GOT3 (cell line): ENCODE measurements at regions not wholly inside any gene's neighbourhood (a gene's known extent, or its start where the extent isn't known, plus 50 kb on each side); places are given as distances from the start of the nearest gene placed in this dataset.
"Not testable (repeated sequence)": the region's sequence is repeated elsewhere in the genome, so short reads cannot be mapped to it uniquely, and the experiment has no call there.

Experiments used
- DNase-seq: peaks from one replicate; lab custom pipeline; 2025; ENCODE audit warnings: mixed read lengths; lab: John Stamatoyannopoulos, UW

DNA sequence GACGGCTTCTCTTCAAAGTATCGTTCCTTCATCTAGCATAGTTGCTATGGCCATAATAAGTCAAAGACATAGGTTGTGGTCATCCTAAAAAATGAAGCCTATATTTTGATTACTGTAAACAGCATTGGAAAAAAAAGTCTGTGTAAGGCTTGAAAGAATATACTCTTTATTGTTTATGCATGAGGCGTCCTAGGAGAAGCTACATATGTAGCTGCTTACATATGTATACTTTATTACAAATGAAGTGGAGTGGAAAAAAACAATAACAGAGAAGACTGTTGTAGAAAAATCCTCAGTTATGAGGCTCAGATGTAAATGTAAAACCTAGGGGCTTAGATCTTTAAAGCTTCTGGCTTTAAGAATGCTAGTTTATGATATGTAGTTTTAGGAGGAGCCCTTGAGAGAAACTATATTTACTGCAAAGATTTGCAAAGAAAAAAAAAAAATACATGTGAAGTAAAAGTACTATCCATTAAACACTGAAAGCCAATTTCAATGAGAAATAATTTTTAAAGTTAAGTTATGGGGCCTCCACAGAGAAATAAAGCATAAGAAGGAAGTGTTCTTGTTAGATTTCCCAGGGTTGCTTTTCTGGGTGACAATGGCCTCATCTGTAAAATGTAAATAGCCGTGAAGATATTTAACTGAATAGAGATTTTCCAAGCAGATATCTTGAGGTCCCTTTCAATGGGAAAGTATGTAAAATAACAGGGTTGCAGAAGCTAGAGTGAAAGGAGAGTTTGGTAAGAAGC lies 598.2 kb downstream of the TRIML1 start:
- DNase-seq: no peak

DNA sequence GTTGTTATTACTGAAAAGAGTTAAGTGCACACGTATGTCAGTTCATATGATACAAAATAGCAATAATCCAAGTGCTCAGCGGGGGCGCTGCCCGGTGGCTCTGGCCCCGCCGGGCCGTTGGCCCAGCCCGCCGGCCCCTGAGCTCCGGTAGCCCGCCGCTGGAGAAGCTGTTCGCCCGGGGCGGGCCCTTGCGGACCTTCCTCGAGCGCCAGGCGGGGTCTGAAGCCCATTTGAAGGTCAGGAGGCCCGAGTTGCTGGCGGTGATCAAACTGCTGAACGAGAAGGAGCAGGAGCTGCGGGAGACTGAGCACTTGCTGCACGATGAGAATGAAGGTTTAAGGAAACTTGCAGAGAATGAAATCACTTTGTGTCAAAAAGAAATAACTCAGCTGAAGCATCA lies 599.0 kb downstream of the TRIML1 start:
- DNase-seq: not testable (repeated sequence)

DNA sequence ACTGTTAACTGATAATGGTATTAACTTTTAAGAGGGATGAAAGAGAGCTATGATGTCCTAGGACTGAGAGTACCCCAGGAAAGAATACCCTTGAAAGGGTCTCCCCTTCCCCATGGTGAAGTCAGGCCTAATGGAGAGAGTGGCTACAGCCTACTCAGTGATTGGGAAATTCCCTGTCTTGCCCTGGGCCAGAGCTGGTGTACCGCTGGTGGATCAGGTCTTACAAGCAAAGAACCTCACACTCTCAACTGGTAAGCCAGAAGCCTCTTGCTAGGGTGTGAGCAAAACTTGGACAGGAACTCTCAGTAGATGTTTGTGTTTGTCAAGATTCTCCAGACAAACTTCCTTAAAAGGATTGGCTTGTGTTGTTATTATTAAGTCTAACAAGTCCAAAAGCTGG lies 600.9 kb downstream of the TRIML1 start:
- not testable (repeated sequence) for DNase-seq

DNA sequence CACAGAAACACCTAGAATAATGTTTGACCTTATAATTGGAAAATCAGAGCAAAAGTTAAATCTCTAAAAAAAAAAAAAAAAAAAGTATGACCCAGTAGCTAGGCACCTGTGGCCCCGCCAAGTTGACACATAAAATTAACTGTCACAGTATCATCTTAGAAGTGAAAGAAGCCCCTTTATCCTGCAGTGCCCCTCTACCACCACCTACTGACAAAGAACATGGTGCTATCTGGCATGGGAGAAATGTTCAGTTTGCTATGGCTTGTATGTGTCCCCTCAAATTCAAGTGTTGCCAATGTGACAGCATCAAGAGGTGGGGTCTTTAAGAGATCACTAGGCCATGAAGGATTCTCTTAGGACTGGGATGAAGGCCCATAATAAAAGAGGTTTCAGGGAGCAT lies 601.5 kb downstream of the TRIML1 start:
- not testable (repeated sequence) for DNase-seq

DNA sequence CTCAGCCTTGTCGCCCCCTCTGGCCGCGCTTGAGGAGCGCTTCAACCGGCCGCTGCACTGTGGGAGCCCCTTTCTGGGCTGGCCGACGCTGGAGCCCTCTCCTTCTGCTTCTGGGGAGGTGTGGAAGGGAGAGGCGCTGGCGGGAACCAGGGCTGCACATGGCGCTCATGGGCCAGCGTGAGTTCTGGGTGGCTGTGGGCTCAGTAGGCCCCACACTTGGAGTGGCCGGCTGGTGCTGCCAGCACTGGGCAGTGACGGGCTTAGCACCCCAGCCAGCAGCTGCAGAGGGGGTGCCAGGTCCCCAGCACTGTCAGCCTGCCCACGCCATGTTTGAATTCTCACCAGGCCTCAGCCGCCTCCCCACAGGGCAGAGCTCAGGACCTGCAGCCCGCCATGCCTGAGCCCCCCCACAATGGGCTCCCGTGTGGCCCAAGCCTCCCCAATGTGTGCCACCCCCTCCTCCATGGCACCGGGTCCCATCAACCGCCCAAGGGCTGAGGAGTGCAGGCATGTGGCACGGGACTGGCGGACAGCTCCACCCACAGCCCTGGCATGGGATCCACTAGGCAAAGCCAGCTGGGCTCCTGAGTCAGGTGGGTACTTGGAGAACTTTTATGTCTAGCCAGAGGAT lies 615.2 kb downstream of the TRIML1 start:
- DNase-seq: no peak

DNA sequence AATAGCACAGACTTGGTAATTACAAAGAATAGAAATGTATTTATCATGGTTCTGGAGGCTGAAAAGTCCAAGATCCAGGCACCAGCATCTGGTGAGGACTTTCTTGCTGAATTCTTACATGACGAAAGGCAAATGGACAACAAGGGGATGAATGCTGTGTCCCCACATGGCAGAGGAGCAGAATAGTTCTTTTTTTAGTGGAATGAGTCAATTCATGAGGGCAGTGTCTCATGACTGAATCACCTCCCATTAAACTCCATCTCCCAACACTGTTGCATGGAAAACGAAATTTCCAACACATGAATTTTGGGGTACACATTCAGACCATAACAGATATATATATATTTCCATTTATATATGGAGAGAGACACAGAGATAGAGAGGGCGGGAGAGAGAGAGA lies 628.3 kb downstream of the TRIML1 start:
- DNase-seq: no peak

DNA sequence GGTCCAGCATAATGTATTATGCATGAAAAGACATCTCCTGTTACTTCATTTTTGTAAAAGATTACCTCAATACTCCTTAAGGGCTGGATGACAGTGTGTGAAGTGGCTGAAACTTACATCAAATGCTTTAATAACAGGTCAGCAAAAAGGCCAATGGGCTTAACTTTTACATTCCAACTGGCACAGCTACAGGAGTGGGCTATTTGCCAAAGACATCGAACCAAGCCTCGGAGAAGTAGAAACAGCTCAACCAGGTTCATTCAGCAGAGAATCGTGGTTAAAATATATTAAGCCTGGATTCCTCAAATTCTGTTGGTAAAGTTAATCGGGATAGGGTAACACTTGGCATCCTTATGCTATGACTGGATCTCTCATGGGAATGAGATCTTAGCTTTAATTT lies 639.7 kb downstream of the TRIML1 start:
- DNase-seq: no peak

DNA sequence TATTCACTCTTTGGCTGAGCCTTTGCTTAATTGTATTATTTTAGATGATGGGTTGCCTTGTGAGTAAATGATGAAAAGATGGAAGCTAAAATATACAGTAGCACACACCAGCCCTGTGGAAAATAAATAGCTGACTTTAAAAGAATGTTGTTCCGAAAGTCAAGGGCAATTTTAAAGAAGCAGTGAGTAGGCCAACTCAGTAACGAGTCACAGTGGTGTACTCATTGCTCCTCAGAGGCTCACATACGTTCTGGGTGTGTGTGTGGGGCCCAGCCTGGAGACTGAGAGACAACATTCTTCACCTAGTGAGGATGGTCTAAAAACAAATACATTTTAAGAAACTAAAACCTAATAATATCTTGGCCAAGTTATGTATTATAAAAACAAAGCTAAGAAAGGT lies 640.3 kb downstream of the TRIML1 start:
- DNase-seq: no peak

DNA sequence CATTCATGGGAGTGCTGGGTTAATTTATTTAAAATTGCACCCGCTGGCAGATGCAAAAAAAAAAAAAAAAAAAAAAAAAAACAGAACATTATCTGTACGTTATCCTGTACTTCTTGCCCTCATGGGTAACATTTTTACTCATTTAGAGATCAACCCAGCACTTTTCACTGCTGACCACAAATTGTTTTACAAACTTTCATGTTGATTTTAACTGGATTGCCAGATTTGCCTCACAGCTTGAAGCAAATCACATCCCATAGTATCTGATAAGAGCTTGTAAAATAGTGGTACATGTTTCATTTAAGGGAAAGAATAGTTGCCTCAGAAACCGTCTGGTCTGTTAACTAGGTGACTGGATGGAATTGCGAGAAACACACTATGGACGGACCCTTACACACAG lies 640.8 kb downstream of the TRIML1 start:
- no peak for DNase-seq

DNA sequence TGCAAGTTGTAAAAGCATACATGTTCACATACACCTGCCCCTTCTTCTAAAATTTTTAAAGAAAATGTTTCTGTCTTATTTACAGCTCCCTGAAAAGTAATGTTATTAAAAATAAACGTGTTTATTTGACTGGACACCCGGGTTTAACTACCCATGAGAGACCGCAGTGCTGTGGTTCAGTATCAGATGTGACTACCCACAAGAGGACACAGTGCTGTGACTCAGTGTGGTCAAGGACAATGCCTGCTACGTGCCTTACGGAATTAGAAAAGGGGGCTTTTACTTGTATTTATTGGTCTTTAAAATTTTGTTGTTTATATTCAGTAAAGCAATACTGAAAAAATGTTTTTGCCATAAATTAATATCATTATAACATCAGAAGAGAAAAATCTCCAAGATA lies 641.4 kb downstream of the TRIML1 start:
- no peak for DNase-seq

DNA sequence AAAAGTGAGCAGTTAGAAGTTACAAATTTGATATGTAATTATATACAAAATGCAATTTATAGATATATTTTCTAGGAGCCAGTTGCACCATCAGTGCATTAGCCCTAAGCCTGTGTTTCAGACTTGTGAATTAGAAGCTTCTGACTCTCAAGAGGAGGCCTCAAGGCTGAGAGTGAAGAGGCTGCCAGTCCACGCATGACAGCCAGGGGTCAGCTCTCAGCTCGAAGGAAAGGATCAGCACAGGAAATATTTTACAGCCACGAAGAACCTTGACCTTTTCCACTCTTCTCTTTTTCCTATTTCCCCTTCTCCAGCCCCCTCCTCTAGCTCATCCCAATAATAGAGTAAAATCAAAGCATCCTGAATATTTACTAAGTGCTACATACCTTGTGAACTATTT lies 642.4 kb downstream of the TRIML1 start:
- DNase-seq: no peak

DNA sequence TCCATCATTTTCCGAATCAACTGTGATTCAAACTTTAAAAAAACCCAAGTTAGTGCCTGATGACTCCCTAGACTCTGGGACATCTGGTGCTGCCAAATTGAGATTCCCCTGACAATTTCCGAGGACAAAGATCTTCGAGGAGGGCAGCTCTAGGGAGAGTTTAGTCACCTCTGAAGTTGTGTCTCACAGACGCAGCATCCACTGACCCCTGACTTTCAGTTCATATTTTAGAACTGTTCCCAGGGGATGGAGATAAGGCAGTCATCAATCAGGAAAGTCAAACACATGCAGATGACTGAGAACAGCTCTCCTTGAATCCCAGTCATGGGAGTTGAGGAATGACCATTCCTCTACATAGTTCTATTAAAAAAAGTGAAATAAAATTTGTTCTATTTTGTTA lies 643.9 kb downstream of the TRIML1 start:
- DNase-seq: no peak

DNA sequence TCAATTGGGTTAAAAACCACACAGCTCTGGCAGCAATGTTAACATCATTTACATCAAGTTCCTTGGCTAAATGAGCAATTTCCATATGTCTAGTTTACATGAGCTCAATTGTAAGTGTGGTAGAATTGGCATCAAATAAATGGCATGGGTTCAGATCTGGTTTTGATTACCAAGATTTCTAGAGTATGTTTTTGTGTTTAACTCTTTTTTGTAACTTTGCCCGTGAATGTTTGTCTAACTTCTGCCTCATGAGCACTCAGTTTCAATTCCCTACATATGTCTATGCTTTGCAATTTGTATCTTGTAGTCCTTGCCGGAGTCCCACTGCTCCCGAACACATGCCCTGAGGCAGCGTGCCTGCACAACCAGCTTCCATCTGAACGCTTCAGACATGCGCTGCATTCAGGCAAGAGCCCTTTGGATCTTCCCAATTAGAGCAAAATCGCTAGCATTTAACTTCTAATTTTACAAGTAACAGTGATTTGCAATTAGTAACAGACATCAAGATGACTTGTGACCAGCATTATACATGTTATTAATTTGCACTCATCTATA lies 644.4 kb downstream of the TRIML1 start:
- DNase-seq: no peak

DNA sequence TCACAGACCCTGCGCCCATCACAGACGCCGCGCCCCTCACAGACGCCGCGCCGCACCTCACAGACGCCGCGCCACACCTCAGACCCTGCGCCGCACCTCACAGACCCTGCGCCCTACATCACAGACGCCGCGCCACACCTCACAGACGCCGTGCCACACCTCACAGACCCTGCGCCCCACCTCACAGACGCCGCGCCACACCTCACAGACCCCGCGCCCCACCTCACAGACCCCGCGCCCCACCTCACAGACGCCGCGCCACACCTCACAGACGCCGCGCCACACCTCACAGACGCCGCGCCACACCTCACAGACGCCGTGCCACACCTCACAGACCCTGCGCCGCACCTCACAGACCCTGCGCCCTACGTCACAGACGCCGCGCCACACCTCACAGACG lies 657.4 kb downstream of the TRIML1 start:
- DNase-seq: not testable (repeated sequence)

DNA sequence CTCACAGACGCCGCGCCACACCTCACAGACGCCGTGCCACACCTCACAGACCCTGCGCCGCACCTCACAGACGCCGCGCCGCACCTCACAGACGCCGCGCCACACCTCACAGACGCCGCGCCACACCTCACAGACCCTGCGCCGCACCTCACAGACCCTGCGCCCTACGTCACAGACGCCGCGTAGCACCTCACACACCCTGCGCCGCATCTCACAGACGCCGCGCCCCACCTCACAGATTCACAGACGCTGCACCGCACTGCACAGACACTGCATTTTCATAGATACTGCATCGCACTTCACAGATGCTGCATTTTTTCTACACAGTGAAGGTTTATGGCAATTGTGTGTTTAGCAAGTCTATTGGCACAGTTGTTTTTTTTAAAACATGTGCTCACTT lies 657.8 kb downstream of the TRIML1 start:
- not testable (repeated sequence) for DNase-seq

DNA sequence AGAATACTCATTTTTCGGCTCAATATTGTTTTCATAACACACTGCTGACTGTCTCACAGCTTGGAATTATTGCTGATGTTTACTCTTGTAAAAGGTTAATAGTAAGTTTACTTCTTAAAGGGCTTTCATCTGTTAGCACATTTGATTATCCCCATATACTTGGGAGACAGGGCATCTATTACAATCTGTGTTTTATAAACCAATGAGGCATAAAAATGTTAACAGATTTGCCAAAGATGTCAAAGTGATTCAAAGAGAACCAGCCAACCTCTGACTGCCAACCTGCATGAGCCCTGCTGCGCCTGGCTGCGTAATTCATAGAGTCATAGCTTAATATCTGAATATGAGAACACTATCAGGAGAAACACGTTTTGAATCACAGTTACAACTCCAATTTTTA lies 665.6 kb downstream of the TRIML1 start:
- no peak for DNase-seq

DNA sequence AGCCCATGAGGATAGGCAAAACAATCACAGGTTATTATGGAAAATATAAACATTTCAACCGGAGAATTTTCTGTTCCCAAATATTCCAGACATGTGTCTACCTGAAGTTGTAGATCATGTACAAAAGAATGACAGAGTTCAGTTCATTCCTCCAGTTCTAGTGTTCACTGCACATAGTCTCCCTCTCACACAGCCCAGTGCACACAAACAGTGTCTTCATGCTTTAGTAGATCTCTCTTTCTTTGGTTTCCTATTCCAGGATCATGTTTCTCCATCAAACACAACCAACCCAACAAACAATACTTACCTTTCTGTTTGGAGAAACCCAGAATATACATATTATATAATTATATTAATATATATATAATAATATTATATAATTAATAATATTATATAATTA lies 671.9 kb downstream of the TRIML1 start:
- no peak for DNase-seq

DNA sequence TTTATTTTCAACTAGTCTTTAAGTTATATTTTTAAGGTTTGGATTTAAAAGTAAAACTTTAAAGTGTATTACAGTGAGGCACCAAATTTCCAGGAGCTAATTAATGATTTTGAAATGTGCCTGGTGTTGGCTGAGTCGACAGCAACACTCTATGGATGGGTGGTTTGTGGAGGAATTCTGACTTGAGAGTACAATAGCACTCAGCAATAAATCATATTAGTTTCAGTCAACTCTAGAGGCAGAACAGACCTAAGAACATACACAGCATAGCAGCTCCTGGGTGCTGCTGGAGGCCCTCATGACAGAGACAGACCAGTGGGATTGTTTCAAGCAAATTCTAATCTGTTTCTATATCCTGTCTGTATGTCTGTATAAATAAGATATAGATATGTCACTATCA lies 673.4 kb downstream of the TRIML1 start:
- DNase-seq: no peak

DNA sequence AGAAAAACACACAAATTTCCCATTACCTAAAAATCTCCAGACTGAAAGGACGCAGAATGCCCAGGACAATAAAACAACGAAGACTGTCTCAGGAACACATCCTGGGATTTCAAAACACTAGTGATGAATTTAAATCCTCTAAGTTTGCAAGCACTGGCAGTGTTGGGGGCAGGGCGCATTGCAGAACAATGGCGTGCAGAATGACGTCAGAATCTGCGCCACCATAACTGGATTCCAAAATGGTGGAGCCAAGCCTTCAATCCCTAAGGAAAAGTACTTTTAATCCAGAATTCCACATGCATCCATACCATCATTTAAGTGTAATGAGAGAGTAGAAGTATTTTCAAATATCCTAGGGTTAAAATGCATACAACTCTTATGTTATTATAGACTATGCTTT lies 679.1 kb downstream of the TRIML1 start:
- DNase-seq: no peak

DNA sequence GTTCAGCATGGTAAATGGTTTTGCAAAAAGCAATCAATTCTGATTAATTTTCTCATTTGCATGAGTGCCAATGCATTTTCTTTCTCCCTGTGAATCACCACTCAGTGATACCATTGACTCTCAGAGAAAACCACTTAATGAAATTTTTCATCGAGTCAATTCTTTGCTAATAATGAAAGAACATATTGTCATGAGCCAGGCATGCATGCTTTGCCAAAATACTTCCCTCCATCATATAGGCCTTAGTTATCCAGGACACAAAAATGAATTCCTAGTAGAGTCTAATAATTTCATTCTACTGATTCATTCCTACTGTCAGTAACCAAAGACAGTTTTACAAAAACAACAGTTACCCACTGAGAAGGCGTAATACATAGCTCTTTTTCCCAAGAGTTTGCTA lies 680.0 kb downstream of the TRIML1 start:
- DNase-seq: no peak

DNA sequence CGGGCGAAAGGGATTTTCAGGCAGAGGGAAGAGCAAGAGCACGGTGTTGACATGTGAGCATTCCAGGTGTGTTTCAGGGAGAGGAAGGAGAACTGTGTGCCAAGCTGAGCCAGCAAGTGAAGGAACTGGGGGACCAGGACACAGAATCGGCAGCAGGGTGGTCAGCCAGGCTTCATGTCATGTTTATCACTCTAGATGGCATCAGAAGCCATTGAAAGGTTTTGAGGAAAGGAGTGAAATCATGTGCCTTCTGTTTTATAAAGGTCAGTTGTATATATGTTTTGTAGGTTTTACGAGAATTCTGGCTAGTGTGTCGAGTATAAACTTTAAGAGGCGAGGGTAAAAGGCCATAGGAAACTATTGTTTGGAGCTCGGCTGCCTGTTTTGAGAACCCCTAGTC lies 682.3 kb downstream of the TRIML1 start:
- DNase-seq: no peak

DNA sequence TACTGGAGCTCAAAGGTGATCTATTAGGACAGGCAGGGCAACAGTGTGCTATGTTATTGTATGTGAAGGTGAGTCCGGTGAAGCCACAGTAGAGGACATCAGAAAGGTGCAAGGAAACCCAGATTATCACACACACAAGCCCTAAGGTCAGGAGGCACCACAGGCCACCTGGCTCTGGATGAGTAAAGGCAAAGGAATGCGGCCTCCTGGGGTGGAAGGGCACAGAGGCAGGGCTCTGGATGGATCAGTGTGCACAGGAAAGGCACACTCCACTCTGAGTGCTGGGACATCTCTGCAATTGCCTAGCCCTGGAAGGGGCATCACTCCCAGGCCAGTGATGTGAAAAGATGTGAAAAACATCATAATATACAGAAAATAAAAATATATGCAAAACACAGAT lies 683.5 kb downstream of the TRIML1 start:
- DNase-seq: no peak

DNA sequence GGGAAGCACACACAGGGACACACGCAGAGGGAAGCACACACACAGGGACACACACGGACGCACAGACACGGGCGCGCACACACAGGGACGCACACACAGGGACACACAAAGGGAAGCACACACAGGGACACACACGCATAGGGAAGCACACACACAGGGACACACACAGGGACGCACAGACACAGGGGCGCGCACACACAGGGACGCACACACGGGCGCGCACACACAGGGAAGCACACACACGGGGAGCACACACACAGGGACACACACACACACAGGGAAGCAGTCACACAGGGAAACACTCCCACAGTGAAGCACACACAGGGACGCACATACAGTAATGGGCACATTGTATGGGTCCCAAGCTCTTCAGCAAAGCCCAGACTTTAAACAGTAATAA lies 685.3 kb downstream of the TRIML1 start:
- no peak for DNase-seq

DNA sequence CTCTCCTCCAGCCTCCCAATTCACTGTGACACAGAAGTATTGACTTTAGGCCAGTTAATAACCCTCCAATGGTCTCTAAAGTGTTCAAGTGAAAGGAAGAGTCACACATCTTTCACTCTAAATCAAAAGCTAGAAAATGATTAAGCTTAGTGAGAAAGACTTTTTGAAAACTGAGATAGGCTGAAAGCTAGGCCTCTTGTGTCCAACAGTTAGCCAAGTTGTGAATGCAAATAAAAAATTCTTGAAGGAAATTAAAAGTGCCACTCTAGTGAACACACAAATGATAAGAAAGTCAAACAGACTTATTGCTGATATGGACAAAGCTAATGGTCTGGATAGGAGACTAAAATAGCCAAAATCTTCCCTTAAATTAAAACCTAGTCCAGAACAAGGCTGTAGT lies 687.2 kb downstream of the TRIML1 start:
- no peak for DNase-seq
